DOHH2 (cell line): ENCODE measurements at regions not wholly inside any gene's neighbourhood (a gene's known extent, or its start where the extent isn't known, plus 50 kb on each side); places are given as distances from the start of the nearest gene placed in this dataset.

Source experiments
- EZH2phosphoT487 ChIP-seq: fragments of 200-600 bp; sonication (generic); IDR thresholded peaks from 2 replicates; pipeline ENCODE4 v1.6.1; 2017; ENCODE audit warnings: borderline replicate concordance, mild to moderate bottlenecking, antibody characterized with exemption, low read length, moderate library complexity, mixed read lengths
- TF ChIP-seq, protein P1 (sequence below): fragments of 200-600 bp; sonication (generic); IDR thresholded peaks from one replicate; pipeline ENCODE4 v1.5.1; 2014; ENCODE audit warnings: antibody characterized with exemption, mild to moderate bottlenecking, low read depth, low read length; ENCODE audit not compliant: poor library complexity, severe bottlenecking

- TF ChIP-seq, protein P1, sequence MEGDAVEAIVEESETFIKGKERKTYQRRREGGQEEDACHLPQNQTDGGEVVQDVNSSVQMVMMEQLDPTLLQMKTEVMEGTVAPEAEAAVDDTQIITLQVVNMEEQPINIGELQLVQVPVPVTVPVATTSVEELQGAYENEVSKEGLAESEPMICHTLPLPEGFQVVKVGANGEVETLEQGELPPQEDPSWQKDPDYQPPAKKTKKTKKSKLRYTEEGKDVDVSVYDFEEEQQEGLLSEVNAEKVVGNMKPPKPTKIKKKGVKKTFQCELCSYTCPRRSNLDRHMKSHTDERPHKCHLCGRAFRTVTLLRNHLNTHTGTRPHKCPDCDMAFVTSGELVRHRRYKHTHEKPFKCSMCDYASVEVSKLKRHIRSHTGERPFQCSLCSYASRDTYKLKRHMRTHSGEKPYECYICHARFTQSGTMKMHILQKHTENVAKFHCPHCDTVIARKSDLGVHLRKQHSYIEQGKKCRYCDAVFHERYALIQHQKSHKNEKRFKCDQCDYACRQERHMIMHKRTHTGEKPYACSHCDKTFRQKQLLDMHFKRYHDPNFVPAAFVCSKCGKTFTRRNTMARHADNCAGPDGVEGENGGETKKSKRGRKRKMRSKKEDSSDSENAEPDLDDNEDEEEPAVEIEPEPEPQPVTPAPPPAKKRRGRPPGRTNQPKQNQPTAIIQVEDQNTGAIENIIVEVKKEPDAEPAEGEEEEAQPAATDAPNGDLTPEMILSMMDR, result no peak
- TF ChIP-seq EZH2phosphoT487, result no peak
Measured at GRCh38 chr14:98217530-98217929, 1054.5 kb downstream of the BCL11B start.
